Spleen (tissue), 7 donors: ENCODE measurements at regions not wholly inside any gene's neighbourhood (a gene's known extent, or its start where the extent isn't known, plus 50 kb on each side); places are given as distances from the start of the nearest gene placed in this dataset.

ENCODE experiments used
- CTCF ChIP-seq, 11 experiments: fragments of 200-600 bp in 7 of 11; fragments of 450-650 bp in 4 of 11; sonication (generic) in 4 of 11; IDR thresholded peaks in 8 of 11; conservative IDR thresholded peaks in 3 of 11; 1 replicate in 7 of 11; 2 replicates in 4 of 11; pipeline versions ENCODE4 v1.4.0 to v1.8.0; 2016 to 2021; ENCODE audit warnings: antibody characterized with exemption in 11 of 11, inconsistent platforms in 4 of 11, mild to moderate bottlenecking in 1 of 11
- POLR2A ChIP-seq, 3 donors: fragments of 450-650 bp; IDR thresholded peaks; one replicate each; pipeline ENCODE4 v1.5.1; 2017; ENCODE audit warnings: antibody characterized with exemption in 3 of 3, mild to moderate bottlenecking in 1 of 3
- POLR2AphosphoS5 ChIP-seq, 3 donors: sonication (generic); formaldehyde crosslinking; IDR thresholded peaks; one replicate each; pipeline ENCODE4 v1.5.1; 2017; ENCODE audit warnings: antibody characterized with exemption in 3 of 3
- donor health status: DM: no; HTN: no; CAD: no; lungs with moderate emphysema.
- donor health status: DM: no; HTN: no; CAD: no.
- donor health status: DM: no; HTN: no; CAD: no.

DNA sequence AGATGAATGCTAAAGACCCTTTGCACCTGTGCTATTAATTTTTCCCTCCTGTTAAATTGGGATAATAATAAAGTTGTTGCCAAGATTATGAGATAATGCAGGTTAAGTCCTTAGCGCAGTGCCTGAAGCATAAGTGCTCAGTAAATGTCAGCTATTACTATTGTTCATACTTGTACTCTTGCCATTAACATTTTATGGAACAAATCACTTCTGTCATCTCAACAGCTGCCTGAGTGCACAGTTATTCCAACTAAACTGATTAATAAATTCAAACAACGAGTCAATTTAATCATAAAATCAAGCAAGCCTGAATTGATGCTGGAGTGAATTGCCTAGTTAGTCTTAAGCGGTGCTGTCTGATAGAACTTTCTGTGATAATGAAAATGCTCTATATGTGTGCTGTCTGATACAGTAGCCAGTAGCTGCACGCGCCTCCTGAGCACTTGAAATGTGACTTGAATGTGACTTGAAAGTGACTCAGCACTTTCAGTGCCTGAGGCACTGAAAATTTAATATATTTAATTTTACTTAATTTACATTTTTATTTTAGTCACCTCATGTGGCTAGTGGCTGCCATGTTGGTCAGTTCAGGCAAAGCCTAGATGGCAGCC is 198.7 kb upstream of the PFN2 start:
- TF ChIP-seq POLR2A (IDR thresholded peaks at IDR 0.05) (no peak), CTCF (IDR thresholded peaks at IDR 0.05 in 8 of 11, conservative IDR thresholded peaks at IDR 0.05 in 3 of 11) (no peak), POLR2AphosphoS5 (IDR thresholded peaks at IDR 0.05) (no peak)
